ENCODE measurements at regions not wholly inside any gene's neighbourhood (a gene's known extent, or its start where the extent isn't known, plus 50 kb on each side); places are given as distances from the start of the nearest gene placed in this dataset.

DNA sequence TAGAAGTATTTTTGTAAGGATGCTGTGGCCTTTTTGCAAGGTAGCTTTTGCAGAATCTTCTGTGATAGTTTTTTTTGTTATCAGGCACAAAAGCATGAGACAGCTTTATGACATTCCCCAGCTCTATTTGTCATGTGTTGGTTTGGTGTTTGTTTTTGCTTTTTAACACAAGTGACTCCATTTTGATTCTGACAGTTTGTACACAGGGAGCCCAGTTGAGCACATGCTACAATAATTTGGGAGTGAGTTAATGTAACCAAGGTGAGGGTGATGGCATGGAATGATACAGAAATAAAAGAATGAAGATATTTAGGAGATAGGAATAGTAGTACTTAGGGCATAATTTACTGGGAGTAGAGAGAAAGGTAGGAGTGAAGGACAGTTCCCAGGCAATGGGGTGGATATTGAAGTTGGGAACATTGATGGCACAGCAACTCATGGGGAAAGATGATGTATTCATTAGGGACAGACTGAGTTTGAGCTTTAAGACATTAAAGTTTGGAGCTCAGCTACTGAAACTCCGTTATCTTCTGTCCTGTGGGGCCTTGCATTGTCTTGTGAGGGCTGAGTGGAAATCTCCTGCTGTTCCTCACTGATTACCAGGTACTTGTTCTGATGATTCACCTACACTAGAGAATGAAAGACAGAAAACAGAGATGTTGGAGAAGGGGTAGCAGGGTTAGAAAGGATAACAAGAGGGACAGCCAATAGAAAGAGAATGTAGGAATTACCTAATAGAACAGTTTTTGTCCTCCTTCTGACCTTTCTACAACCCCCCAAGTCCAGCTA is 88.3 kb upstream of the CCDC112 start:
- TF ChIP-seq, protein P1, sequence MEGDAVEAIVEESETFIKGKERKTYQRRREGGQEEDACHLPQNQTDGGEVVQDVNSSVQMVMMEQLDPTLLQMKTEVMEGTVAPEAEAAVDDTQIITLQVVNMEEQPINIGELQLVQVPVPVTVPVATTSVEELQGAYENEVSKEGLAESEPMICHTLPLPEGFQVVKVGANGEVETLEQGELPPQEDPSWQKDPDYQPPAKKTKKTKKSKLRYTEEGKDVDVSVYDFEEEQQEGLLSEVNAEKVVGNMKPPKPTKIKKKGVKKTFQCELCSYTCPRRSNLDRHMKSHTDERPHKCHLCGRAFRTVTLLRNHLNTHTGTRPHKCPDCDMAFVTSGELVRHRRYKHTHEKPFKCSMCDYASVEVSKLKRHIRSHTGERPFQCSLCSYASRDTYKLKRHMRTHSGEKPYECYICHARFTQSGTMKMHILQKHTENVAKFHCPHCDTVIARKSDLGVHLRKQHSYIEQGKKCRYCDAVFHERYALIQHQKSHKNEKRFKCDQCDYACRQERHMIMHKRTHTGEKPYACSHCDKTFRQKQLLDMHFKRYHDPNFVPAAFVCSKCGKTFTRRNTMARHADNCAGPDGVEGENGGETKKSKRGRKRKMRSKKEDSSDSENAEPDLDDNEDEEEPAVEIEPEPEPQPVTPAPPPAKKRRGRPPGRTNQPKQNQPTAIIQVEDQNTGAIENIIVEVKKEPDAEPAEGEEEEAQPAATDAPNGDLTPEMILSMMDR (IDR thresholded peaks at IDR 0.05) = no peak
- WGBS, 3 donors = 73 to 96% (median 75%) methylated on average over 1 of the region's 1 CpG
- H3K27ac ChIP-seq = no peak overlapping the region

DNA sequence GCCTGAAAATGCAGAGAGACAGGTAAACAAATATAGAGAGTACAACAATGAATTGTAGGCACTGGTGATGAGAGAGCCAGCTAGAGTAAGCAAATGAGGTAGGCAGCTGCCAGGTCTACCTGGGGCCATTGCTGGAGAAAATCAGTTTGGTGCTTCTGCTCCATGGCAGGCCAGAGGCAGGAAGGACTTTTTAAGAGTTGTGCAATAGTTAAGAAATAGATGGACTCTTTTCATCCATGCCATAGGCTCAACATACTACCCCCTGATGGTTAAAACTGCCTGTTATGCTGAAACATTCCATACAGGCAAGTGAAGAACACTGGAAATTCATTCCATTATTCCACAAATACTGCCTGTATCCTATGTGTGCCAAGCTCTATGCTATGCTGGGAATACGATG is 86.5 kb upstream of the CCDC112 start:
- DNase-seq (no peak), ATAC-seq (no peak)
- Histone ChIP-seq H3K27ac (no peak overlapping the region), H3K36me3 (ENCODE audit: insufficient read depth in 1 of 2, low read depth in 1 of 2) (no peaks in the 10 kb centered on the region), H3K4me1 (peaks cover 25% of the 10 kb centered on the region), H3K27me3 (ENCODE audit: insufficient read depth in 3 of 3, low read length in 2 of 3) (no peaks in the 10 kb centered on the region), H3K4me3 (no peak overlapping the region), H3K9me3 (no peaks in the 10 kb centered on the region)
- intact Hi-C loops (cut with DNase I) = loop anchor here (5.0 kb wide), 2 partner anchors 34 to 89 kb away; no protein-coding TSS in a partner anchor
- TF ChIP-seq, protein P1 (IDR thresholded peaks at IDR 0.05) = no peak
- WGBS, 3 donors = 74 to 89% (median 84%) methylated on average over 1 of the region's 1 CpG

More for the DNA sequence above, 88.3 kb upstream of the CCDC112 start:
- ATAC-seq (no peak), DNase-seq (no peak)
- no peaks in the 10 kb centered on the region for H3K27me3 ChIP-seq (ENCODE audit: insufficient read depth in 3 of 3, low read length in 2 of 3)
- peaks cover 8% of the 10 kb centered on the region for H3K4me1 ChIP-seq
- intact Hi-C loops (cut with DNase I) = loop anchor here (5.0 kb wide), 2 partner anchors 33 to 88 kb away; no protein-coding TSS in a partner anchor
- no peak overlapping the region for H3K4me3 ChIP-seq
- H3K9me3 ChIP-seq = no peaks in the 10 kb centered on the region
- no peaks in the 10 kb centered on the region for H3K36me3 ChIP-seq (ENCODE audit: insufficient read depth in 1 of 2, low read depth in 1 of 2)

DNA sequence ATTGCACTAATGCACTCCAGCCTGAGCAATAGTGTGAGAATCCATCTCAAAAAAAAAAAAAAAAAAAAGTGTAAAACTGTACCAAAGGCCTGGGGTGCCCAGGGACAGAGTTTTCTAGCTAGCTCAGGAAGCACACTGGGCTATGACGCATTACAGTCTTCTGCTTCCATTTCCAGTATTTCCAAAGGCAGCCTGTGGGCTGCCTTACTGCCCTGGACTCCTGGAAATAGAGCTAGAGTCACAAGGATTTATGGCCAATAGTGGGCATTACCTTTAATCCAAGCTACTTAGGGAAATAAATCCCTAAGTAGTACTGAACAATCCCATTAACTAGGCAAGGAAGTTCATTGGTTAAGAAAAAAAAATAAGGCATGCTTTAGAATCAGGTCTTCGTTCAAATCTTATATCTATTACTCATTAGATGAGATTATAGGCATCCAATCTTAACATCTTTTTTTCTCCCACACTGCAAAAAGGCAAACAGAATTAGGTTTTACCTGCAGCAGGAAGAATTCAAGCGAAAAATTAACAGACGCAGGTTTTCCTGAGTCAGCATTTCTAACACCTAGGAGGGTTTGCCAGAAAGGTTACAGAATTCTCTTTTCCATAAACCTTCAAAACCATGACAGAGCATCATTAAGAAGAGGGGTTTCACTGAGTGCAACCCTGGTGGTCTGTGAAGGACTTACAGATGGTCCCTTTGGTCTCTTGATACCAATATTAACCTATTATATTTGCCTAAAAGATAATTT is 85.6 kb upstream of the CCDC112 start:
- Histone ChIP-seq H3K4me3 (no peak overlapping the region), H3K27me3 (ENCODE audit: insufficient read depth in 3 of 3, low read length in 2 of 3) (no peaks in the 10 kb centered on the region), H3K4me1 (peaks cover 30% of the 10 kb centered on the region), H3K27ac (no peak overlapping the region), H3K36me3 (ENCODE audit: insufficient read depth in 1 of 2, low read depth in 1 of 2) (no peaks in the 10 kb centered on the region), H3K9me3 (no peaks in the 10 kb centered on the region)
- ATAC-seq = no peak
- intact Hi-C loops (cut with DNase I) = loop anchor here (5.0 kb wide), 2 partner anchors 35 to 90 kb away; no protein-coding TSS in a partner anchor
- DNase-seq = no peak
- WGBS, 3 donors = 79 to 88% (median 85%) methylated on average over 4 of the region's 4 CpGs
- TF ChIP-seq, protein P1 (IDR thresholded peaks at IDR 0.05) = no peak

DNA sequence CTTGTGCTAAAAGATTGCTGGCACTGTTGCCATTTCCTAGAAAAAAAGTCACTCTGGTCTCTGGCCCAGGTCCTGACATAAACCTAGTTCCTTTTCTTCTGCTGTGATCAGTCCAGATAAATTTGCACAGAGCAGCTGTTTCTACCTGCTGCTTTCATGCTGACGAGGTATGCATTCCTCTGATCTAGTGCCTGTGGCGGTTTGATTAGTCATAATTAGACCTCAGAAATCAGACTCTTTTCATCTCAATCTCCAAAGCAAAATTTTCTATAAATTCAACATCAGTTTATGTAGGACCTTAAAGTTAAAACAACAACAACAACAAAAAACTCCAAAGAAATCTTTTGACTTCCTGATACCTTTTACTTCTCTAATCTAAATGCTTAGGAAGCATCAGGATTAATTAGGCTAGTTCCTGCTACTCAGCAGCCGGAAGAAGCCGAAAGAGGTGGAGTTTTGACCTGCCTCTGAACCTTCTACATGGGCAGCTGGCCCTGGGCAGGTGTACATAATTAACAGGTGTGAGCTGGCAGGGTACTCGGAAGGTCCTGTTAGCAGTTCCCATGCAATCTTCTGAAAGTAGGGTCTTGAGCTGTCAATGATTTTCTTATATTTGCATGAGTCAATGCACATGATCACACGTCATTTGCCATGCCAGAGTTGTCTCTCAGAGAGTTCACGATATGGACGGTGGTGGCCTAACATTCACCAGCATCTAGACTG is 83.3 kb upstream of the CCDC112 start:
- Histone ChIP-seq H3K4me3 (no peak overlapping the region), H3K9me3 (no peaks in the 10 kb centered on the region), H3K36me3 (ENCODE audit: insufficient read depth in 1 of 2, low read depth in 1 of 2) (no peaks in the 10 kb centered on the region), H3K27me3 (ENCODE audit: insufficient read depth in 3 of 3, low read length in 2 of 3) (no peaks in the 10 kb centered on the region), H3K27ac (peak overlapping the region; percentile 80), H3K4me1 (peaks cover 45% of the 10 kb centered on the region)
- TF ChIP-seq, protein P1 (IDR thresholded peaks at IDR 0.05) = no peak
- ATAC-seq (no peak), DNase-seq (no peak)
- WGBS, 3 donors = 63 to 77% (median 65%) methylated on average over 8 of the region's 8 CpGs
- intact Hi-C loops (cut with DNase I) = loop anchor here (2.0 to 10.0 kb wide), 6 partner anchors 38 to 205 kb away; partner anchors contain the start of gene FEM1C (in 1 of the 2)

All from psoas muscle (tissue), 7 donors.